HepG2 (cell line): ENCODE measurements at regions not wholly inside any gene's neighbourhood (a gene's known extent, or its start where the extent isn't known, plus 50 kb on each side); places are given as distances from the start of the nearest gene placed in this dataset.
A peak's percentile ranks its signal among the peaks of the same experiment; 100 is the strongest.

Experiments used
- HNRNPH1 ChIP-seq: fragments of 200-400 bp; formaldehyde crosslinking; optimal IDR thresholded peaks from 2 replicates; pipeline ENCODE3; 2017; ENCODE audit warnings: mild to moderate bottlenecking, low read depth, low read length
- JUN ChIP-seq: sonication (generic); formaldehyde crosslinking; IDR thresholded peaks from 2 replicates; pipeline ENCODE4 v1.4.0; 2020; ENCODE audit warnings: mild to moderate bottlenecking, missing genetic modification reagents
- NONO ChIP-seq, 2 experiments: fragments of 450-650 bp in 1 of 2; sonication (generic) in 1 of 2; formaldehyde crosslinking in 1 of 2; IDR thresholded peaks in 1 of 2; conservative IDR thresholded peaks in 1 of 2; 2 replicates each; pipeline versions ENCODE4 v1.6.1 to v1.8.0; 2017 to 2022; ENCODE audit warnings: mild to moderate bottlenecking in 1 of 2, missing genetic modification reagents in 1 of 2, moderate library complexity in 1 of 2
- PITX1 ChIP-seq: sonication (generic); formaldehyde crosslinking; IDR thresholded peaks from 2 replicates; pipeline ENCODE4 v1.5.1; 2020; ENCODE audit warnings: mild to moderate bottlenecking, missing genetic modification reagents
- THRA ChIP-seq: sonication (generic); formaldehyde crosslinking; IDR thresholded peaks from 2 replicates; pipeline ENCODE4 v1.4.0; 2020; ENCODE audit warnings: missing genetic modification reagents, borderline replicate concordance
- THYN1 ChIP-seq: sonication (generic); formaldehyde crosslinking; IDR thresholded peaks from 2 replicates; pipeline ENCODE4 v1.8.1; 2023; ENCODE audit warnings: low read depth, mild to moderate bottlenecking, moderate library complexity, missing genetic modification reagents, borderline replicate concordance
- TMF1 ChIP-seq: sonication (generic); formaldehyde crosslinking; IDR thresholded peaks from 2 replicates; pipeline ENCODE4 v1.8.1; 2022; ENCODE audit warnings: low read depth, missing genetic modification reagents
- ZNF850 ChIP-seq: sonication (generic); formaldehyde crosslinking; conservative IDR thresholded peaks from 2 replicates; pipeline ENCODE4 v1.9.0; 2021; ENCODE audit warnings: mild to moderate bottlenecking, missing genetic modification reagents
- ZNF879 ChIP-seq: sonication (generic); formaldehyde crosslinking; IDR thresholded peaks from 2 replicates; pipeline ENCODE4 v1.8.1; 2023; ENCODE audit warnings: missing genetic modification reagents
- ZSCAN25 ChIP-seq: sonication (generic); formaldehyde crosslinking; IDR thresholded peaks from 2 replicates; pipeline ENCODE4 v1.8.0; 2022; ENCODE audit warnings: mild to moderate bottlenecking, missing genetic modification reagents
- TF ChIP-seq, protein P1 (sequence below): sonication (generic); formaldehyde crosslinking; IDR thresholded peaks from 2 replicates; pipeline ENCODE4 v1.5.0; 2020; ENCODE audit warnings: mild to moderate bottlenecking, missing genetic modification reagents, borderline replicate concordance
- TF ChIP-seq, protein P2 (sequence below): sonication (generic); formaldehyde crosslinking; IDR thresholded peaks from 2 replicates; pipeline ENCODE4 v1.5.1; 2020; ENCODE audit warnings: mild to moderate bottlenecking, missing genetic modification reagents
- TF ChIP-seq, protein P3 (sequence below): sonication (generic); formaldehyde crosslinking; IDR thresholded peaks from 2 replicates; pipeline ENCODE4 v1.4.0; 2020; ENCODE audit warnings: mild to moderate bottlenecking, missing genetic modification reagents, borderline replicate concordance

DNA sequence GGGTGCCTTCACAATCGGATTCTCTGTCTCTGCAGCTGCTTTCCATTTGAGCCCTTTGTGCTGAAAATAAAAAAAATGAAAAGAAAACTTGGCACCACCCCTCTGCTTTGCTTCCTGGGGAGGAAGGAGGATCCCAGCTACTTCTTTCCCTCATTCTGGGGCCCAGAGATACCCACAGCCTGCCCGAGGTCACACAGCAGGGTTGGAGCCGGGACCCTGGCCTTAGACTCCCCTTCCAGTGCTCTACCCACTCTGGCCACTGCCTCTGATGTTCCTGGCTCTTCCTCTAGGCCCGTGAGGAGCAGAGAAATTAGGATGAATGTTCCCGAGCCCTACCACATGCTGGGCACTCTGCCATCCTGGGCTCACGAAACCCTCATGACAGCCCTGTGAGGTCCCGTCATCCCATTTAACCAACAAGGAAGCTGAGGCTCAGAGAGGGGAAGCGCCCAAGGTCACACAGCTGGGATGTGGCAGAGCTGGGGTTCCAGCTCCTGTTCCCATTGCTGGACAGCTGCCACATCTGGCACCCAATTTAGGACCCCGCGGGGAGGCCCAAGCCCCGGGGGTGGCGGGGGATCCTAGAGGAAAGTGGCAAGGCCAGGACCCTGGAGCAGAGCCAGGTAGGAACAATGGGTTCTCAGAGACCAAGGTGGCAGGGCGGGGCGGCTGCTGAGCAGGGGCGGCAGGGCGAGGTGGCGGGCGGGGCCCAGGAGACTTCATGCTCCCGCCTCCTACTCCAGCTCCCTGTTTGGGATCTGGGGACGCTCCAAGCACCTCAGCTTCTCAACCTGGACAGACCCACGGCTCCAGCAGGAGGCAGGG is 76.6 kb downstream of the CEBPB start (continued):
- TF ChIP-seq, protein P1, sequence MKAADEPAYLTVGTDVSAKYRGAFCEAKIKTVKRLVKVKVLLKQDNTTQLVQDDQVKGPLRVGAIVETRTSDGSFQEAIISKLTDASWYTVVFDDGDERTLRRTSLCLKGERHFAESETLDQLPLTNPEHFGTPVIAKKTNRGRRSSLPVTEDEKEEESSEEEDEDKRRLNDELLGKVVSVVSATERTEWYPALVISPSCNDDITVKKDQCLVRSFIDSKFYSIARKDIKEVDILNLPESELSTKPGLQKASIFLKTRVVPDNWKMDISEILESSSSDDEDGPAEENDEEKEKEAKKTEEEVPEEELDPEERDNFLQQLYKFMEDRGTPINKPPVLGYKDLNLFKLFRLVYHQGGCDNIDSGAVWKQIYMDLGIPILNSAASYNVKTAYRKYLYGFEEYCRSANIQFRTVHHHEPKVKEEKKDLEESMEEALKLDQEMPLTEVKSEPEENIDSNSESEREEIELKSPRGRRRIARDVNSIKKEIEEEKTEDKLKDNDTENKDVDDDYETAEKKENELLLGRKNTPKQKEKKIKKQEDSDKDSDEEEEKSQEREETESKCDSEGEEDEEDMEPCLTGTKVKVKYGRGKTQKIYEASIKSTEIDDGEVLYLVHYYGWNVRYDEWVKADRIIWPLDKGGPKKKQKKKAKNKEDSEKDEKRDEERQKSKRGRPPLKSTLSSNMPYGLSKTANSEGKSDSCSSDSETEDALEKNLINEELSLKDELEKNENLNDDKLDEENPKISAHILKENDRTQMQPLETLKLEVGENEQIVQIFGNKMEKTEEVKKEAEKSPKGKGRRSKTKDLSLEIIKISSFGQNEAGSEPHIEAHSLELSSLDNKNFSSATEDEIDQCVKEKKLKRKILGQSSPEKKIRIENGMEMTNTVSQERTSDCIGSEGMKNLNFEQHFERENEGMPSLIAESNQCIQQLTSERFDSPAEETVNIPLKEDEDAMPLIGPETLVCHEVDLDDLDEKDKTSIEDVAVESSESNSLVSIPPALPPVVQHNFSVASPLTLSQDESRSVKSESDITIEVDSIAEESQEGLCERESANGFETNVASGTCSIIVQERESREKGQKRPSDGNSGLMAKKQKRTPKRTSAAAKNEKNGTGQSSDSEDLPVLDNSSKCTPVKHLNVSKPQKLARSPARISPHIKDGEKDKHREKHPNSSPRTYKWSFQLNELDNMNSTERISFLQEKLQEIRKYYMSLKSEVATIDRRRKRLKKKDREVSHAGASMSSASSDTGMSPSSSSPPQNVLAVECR: no peak
- no peak for TF ChIP-seq HNRNPH1
- no peak for TF ChIP-seq NONO (IDR thresholded peaks at IDR 0.05)
- no peak; the same call in 1 of the 2 replicates for TF ChIP-seq NONO (CRISPR knock-in tag; conservative IDR thresholded peaks at IDR 0.05)
- TF ChIP-seq, protein P2, sequence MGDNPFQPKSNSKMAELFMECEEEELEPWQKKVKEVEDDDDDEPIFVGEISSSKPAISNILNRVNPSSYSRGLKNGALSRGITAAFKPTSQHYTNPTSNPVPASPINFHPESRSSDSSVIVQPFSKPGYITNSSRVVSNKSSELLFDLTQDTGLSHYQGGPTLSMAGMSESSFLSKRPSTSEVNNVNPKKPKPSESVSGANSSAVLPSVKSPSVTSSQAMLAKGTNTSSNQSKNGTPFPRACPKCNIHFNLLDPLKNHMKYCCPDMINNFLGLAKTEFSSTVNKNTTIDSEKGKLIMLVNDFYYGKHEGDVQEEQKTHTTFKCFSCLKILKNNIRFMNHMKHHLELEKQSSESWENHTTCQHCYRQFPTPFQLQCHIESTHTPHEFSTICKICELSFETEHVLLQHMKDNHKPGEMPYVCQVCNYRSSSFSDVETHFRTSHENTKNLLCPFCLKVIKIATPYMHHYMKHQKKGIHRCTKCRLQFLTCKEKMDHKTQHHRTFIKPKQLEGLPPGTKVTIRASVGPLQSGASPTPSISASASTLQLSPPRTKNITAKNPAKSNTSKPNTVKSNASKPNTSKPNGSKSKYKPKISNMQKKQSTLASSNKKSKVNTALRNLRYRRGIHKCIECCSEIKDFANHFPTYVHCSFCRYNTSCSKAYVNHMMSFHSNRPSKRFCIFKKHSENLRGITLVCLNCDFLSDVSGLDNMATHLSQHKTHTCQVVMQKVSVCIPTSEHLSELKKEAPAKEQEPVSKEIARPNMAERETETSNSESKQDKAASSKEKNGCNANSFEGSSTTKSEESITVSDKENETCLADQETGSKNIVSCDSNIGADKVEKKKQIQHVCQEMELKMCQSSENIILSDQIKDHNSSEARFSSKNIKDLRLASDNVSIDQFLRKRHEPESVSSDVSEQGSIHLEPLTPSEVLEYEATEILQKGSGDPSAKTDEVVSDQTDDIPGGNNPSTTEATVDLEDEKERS (CRISPR knock-in tag): no peak
- TF ChIP-seq THYN1 (CRISPR knock-in tag): no peak
- no peak for TF ChIP-seq TMF1 (CRISPR knock-in tag)
- TF ChIP-seq JUN: no peak
- TF ChIP-seq ZSCAN25: peak; percentile 86
- TF ChIP-seq, protein P3, sequence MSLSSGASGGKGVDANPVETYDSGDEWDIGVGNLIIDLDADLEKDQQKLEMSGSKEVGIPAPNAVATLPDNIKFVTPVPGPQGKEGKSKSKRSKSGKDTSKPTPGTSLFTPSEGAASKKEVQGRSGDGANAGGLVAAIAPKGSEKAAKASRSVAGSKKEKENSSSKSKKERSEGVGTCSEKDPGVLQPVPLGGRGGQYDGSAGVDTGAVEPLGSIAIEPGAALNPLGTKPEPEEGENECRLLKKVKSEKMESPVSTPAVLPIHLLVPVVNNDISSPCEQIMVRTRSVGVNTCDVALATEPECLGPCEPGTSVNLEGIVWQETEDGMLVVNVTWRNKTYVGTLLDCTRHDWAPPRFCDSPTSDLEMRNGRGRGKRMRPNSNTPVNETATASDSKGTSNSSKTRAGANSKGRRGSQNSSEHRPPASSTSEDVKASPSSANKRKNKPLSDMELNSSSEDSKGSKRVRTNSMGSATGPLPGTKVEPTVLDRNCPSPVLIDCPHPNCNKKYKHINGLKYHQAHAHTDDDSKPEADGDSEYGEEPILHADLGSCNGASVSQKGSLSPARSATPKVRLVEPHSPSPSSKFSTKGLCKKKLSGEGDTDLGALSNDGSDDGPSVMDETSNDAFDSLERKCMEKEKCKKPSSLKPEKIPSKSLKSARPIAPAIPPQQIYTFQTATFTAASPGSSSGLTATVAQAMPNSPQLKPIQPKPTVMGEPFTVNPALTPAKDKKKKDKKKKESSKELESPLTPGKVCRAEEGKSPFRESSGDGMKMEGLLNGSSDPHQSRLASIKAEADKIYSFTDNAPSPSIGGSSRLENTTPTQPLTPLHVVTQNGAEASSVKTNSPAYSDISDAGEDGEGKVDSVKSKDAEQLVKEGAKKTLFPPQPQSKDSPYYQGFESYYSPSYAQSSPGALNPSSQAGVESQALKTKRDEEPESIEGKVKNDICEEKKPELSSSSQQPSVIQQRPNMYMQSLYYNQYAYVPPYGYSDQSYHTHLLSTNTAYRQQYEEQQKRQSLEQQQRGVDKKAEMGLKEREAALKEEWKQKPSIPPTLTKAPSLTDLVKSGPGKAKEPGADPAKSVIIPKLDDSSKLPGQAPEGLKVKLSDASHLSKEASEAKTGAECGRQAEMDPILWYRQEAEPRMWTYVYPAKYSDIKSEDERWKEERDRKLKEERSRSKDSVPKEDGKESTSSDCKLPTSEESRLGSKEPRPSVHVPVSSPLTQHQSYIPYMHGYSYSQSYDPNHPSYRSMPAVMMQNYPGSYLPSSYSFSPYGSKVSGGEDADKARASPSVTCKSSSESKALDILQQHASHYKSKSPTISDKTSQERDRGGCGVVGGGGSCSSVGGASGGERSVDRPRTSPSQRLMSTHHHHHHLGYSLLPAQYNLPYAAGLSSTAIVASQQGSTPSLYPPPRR (CRISPR knock-in tag): peak; percentile 44; the same call in 1 of the 2 replicates
- TF ChIP-seq THRA (CRISPR knock-in tag): no peak; the same call in 1 of the 2 replicates
- TF ChIP-seq ZNF879: no peak
- TF ChIP-seq PITX1 (CRISPR knock-in tag): no peak
- no peak for TF ChIP-seq ZNF850 (CRISPR knock-in tag)
